HG02588 (cell line): ENCODE measurements at regions not wholly inside any gene's neighbourhood (a gene's known extent, or its start where the extent isn't known, plus 50 kb on each side); places are given as distances from the start of the nearest gene placed in this dataset.
"Not testable (repeated sequence)": the region's sequence is repeated elsewhere in the genome, so short reads cannot be mapped to it uniquely, and the experiment has no call there.

Experiments used
- ATAC-seq: cut with Tn5 transposase; IDR thresholded peaks from one replicate; pipeline ENCODE4 v1.9.1; 2021; ENCODE audit warnings: mild to moderate bottlenecking, moderate library complexity; ENCODE audit not compliant: unreplicated experiment

- no peak for ATAC-seq
Measured at GRCh38 chr2:41141146-41141791, 689.4 kb upstream of the SLC8A1 start.

- ATAC-seq, result no peak
Measured at GRCh38 chr2:41142478-41142877, 690.6 kb upstream of the SLC8A1 start.

GRCh38 chr2:41145066-41145465 lies 693.2 kb upstream of the SLC8A1 start:
- ATAC-seq, result no peak

- ATAC-seq, result no peak
Measured at GRCh38 chr2:41149054-41149453, 697.2 kb upstream of the SLC8A1 start.

- ATAC-seq, result no peak
Measured at GRCh38 chr2:41151746-41152145, 699.9 kb upstream of the SLC8A1 start.

- no peak for ATAC-seq
Measured at GRCh38 chr2:41152318-41152717, 700.4 kb upstream of the SLC8A1 start.

GRCh38 chr2:41160439-41160838 lies 708.5 kb upstream of the SLC8A1 start:
- no peak for ATAC-seq

GRCh38 chr2:41167014-41167413 lies 715.1 kb upstream of the SLC8A1 start:
- no peak for ATAC-seq

- ATAC-seq, result no peak
Measured at GRCh38 chr2:41169744-41170143, 717.9 kb upstream of the SLC8A1 start.

- no peak for ATAC-seq
Measured at GRCh38 chr2:41170589-41170988, 718.7 kb upstream of the SLC8A1 start.

- no peak for ATAC-seq
Measured at GRCh38 chr2:41180387-41180786, 728.5 kb upstream of the SLC8A1 start.

- no peak for ATAC-seq
Measured at GRCh38 chr2:41182961-41183360, 731.1 kb upstream of the SLC8A1 start.

- no peak for ATAC-seq
Measured at GRCh38 chr2:41187376-41188122, 735.7 kb upstream of the SLC8A1 start.

GRCh38 chr2:41194230-41194629 lies 742.3 kb upstream of the SLC8A1 start:
- ATAC-seq, result no peak

- ATAC-seq, result no peak
Measured at GRCh38 chr2:41197781-41198180, 745.9 kb upstream of the SLC8A1 start.

- ATAC-seq, result no peak
Measured at GRCh38 chr2:41199334-41199733, 747.4 kb upstream of the SLC8A1 start.

- ATAC-seq, result no peak
Measured at GRCh38 chr2:41204315-41204714, 752.4 kb upstream of the SLC8A1 start.

- no peak for ATAC-seq
Measured at GRCh38 chr2:41206004-41206403, 754.1 kb upstream of the SLC8A1 start.

- ATAC-seq, result no peak
Measured at GRCh38 chr2:41207578-41207977, 755.7 kb upstream of the SLC8A1 start.

- ATAC-seq, result not testable (repeated sequence)
Measured at GRCh38 chr2:41210030-41210429, 758.1 kb upstream of the SLC8A1 start.

GRCh38 chr2:41216978-41217377 lies 765.1 kb upstream of the SLC8A1 start:
- ATAC-seq, result no peak

- ATAC-seq, result no peak
Measured at GRCh38 chr2:41222593-41222992, 770.7 kb upstream of the SLC8A1 start.

GRCh38 chr2:41234093-41234492 lies 782.2 kb upstream of the SLC8A1 start:
- ATAC-seq, result no peak
